IMR-90 (cell line): ENCODE measurements at regions not wholly inside any gene's neighbourhood (a gene's known extent, or its start where the extent isn't known, plus 50 kb on each side); places are given as distances from the start of the nearest gene placed in this dataset.

Experiments
- ATAC-seq: fragments of 200-7000 bp; cut with Tn5 transposase; 2 replicates; pipeline ENCODE4 v1.9.1; 2020; ENCODE audit warnings: low read depth, mild to moderate bottlenecking, moderate library complexity
- BruUV-seq: library from RNA; stranded (reverse); fragments of 400-500 nt; replicated peaks from 2 replicates; lab custom pipeline; 2021; lab: Mats Ljungman, UMichigan
- CTCF ChIA-PET: fragments of 300-600 bp; formaldehyde crosslinking; extraction: SDS; loops from one replicate; lab custom pipeline; 2021; ENCODE audit warnings: antibody characterized with exemption; lab: Yijun Ruan, JAX
- POLR2A ChIA-PET: fragments of 300-600 bp; sonication (Branson Sonifier 250); formaldehyde crosslinking; loops from one replicate; lab custom pipeline; 2022; ENCODE audit warnings: antibody characterized with exemption; ENCODE audit not compliant: unreplicated experiment; lab: Charles Lee
- DNase-seq: peaks from one replicate; pipeline ENCODE4 v3.0.0; 2013
- H2AFZ ChIP-seq: replicated peaks from 2 replicates; pipeline ENCODE3; 2013; ENCODE audit warnings: low read length, mild to moderate bottlenecking; ENCODE audit not compliant: poor library complexity
- H2AK5ac ChIP-seq: 2 replicates; pipeline ENCODE4 v1.6.1; 2013; ENCODE audit warnings: low read depth, low read length, inconsistent platforms
- H2AK9ac ChIP-seq: replicated peaks from 2 replicates; pipeline ENCODE3; 2013; ENCODE audit warnings: mild to moderate bottlenecking, low read depth, low read length, moderate library complexity; ENCODE audit not compliant: poor library complexity
- H2BK120ac ChIP-seq: 2 replicates; pipeline ENCODE4 v1.6.1; 2013; ENCODE audit warnings: low read depth, low read length, inconsistent platforms
- H2BK15ac ChIP-seq: 3 replicates; pipeline ENCODE4 v1.6.1; 2013; ENCODE audit warnings: low read depth, low read length, inconsistent platforms
- H2BK20ac ChIP-seq: 2 replicates; pipeline ENCODE4 v1.6.1; 2013; ENCODE audit warnings: low read depth, mild to moderate bottlenecking, inconsistent platforms, low read length, moderate library complexity
- H2BK5ac ChIP-seq: 2 replicates; pipeline ENCODE4 v1.6.1; 2013; ENCODE audit warnings: mild to moderate bottlenecking, low read depth, low read length, inconsistent platforms; ENCODE audit not compliant: poor library complexity, severe bottlenecking
- H3K14ac ChIP-seq: replicated peaks from 2 replicates; pipeline ENCODE4 v1.6.1; 2013; ENCODE audit warnings: low read depth, low read length, inconsistent platforms
- H3K18ac ChIP-seq: 2 replicates; pipeline ENCODE4 v1.6.1; 2013; ENCODE audit warnings: low read depth, low read length, control low read depth
- H3K23ac ChIP-seq: 2 replicates; pipeline ENCODE4 v1.6.1; 2013; ENCODE audit warnings: low read depth, low read length, inconsistent platforms
- H3K27ac ChIP-seq: 2 replicates; pipeline ENCODE4 v1.5.1; 2013; ENCODE audit warnings: mild to moderate bottlenecking, control low read depth, low read length; ENCODE audit not compliant: insufficient read depth
- H3K27me3 ChIP-seq: 2 replicates; pipeline ENCODE4 v1.6.1; 2013; ENCODE audit warnings: low read length; ENCODE audit not compliant: control insufficient read depth, insufficient read depth
- H3K36me3 ChIP-seq: 2 replicates; pipeline ENCODE4 v1.6.1; 2013; ENCODE audit warnings: low read length, mixed read lengths; ENCODE audit not compliant: control insufficient read depth, insufficient read depth
- H3K4ac ChIP-seq: 2 replicates; pipeline ENCODE4 v1.6.1; 2013; ENCODE audit warnings: low read depth, low read length, inconsistent platforms
- H3K4me1 ChIP-seq: 2 replicates; pipeline ENCODE4 v1.6.1; 2013; ENCODE audit warnings: low read length, mixed read lengths; ENCODE audit not compliant: control insufficient read depth, insufficient read depth
- H3K4me2 ChIP-seq: 2 replicates; pipeline ENCODE4 v1.6.1; 2013; ENCODE audit warnings: low read depth, mild to moderate bottlenecking, control low read depth, low read length, moderate library complexity
- H3K4me3 ChIP-seq: 2 replicates; pipeline ENCODE4 v1.5.1; 2013; ENCODE audit warnings: low read depth, mild to moderate bottlenecking, control low read depth, low read length, moderate library complexity; ENCODE audit not compliant: insufficient read depth
- H3K56ac ChIP-seq: 2 replicates; pipeline ENCODE4 v1.6.1; 2013; ENCODE audit warnings: low read length, inconsistent platforms; ENCODE audit not compliant: insufficient read depth; ENCODE audit errors: extremely low read depth
- H3K79me1 ChIP-seq, 2 experiments: 2 replicates each; pipeline ENCODE4 v1.6.1; 2013; ENCODE audit warnings: low read length in 2 of 2, inconsistent platforms in 1 of 2, low read depth in 1 of 2
- H3K9ac ChIP-seq: 2 replicates; pipeline ENCODE4 v1.6.1; 2013; ENCODE audit warnings: low read depth, low read length, control low read depth
- H3K9me1 ChIP-seq: 2 replicates; pipeline ENCODE4 v1.6.1; 2013; ENCODE audit warnings: low read length, inconsistent platforms; ENCODE audit not compliant: insufficient read depth
- H3K9me3 ChIP-seq: 2 replicates; pipeline ENCODE4 v1.6.1; 2013; ENCODE audit warnings: low read length; ENCODE audit not compliant: control insufficient read depth, insufficient read depth
- H4K20me1 ChIP-seq: 2 replicates; pipeline ENCODE4 v1.6.1; 2013; ENCODE audit warnings: low read length, inconsistent platforms; ENCODE audit not compliant: insufficient read depth
- H4K5ac ChIP-seq: 2 replicates; pipeline ENCODE4 v1.6.1; 2013; ENCODE audit warnings: mild to moderate bottlenecking, low read depth, low read length, control low read depth
- H4K8ac ChIP-seq, 2 experiments: 2 replicates each; pipeline ENCODE4 v1.6.1; 2013; ENCODE audit warnings: low read depth in 2 of 2, low read length in 2 of 2, control low read depth in 1 of 2, inconsistent platforms in 1 of 2
- H4K91ac ChIP-seq: 2 replicates; pipeline ENCODE4 v1.6.1; 2013; ENCODE audit warnings: low read depth, low read length, inconsistent platforms; ENCODE audit not compliant: insufficient read depth
- MXI1 ChIP-seq: IDR thresholded peaks from 2 replicates; pipeline ENCODE4 v1.6.1; 2012; ENCODE audit warnings: low read depth, mild to moderate bottlenecking, low read length, moderate library complexity, borderline replicate concordance
- POLR2A ChIP-seq: IDR thresholded peaks from 2 replicates; pipeline ENCODE4 v1.6.1; 2012; ENCODE audit warnings: mild to moderate bottlenecking, low read depth, low read length
- RCOR1 ChIP-seq: IDR thresholded peaks from 2 replicates; pipeline ENCODE4 v1.6.1; 2012; ENCODE audit warnings: mild to moderate bottlenecking, low read length, improper control_type of control experiment; ENCODE audit not compliant: insufficient replicate concordance
- RFX5 ChIP-seq: IDR thresholded peaks from 2 replicates; pipeline ENCODE4 v1.8.0; 2012; ENCODE audit warnings: low read depth, mild to moderate bottlenecking, low read length, moderate library complexity
- dilution Hi-C: fragments of 300-500 bp; cut with HindIII; formaldehyde crosslinking; loops from one replicate; pipeline ENCODE4 v1.14.3; 2018; ENCODE audit warnings: low sequenced_read_pairs; ENCODE audit not compliant: unreplicated experiment
- in situ Hi-C: fragments of 300-500 bp; cut with MboI; formaldehyde crosslinking; loops from 3 replicates; pipeline ENCODE4 v1.14.3; 2019; ENCODE audit warnings: low sequenced_read_pairs, inconsistent platforms, mixed read lengths
- intact Hi-C: fragments of 100-400 bp; cut with micrococcal nuclease; formaldehyde crosslinking; loops from 2 replicates; pipeline ENCODE4 v1.10.0; 2022

DNA sequence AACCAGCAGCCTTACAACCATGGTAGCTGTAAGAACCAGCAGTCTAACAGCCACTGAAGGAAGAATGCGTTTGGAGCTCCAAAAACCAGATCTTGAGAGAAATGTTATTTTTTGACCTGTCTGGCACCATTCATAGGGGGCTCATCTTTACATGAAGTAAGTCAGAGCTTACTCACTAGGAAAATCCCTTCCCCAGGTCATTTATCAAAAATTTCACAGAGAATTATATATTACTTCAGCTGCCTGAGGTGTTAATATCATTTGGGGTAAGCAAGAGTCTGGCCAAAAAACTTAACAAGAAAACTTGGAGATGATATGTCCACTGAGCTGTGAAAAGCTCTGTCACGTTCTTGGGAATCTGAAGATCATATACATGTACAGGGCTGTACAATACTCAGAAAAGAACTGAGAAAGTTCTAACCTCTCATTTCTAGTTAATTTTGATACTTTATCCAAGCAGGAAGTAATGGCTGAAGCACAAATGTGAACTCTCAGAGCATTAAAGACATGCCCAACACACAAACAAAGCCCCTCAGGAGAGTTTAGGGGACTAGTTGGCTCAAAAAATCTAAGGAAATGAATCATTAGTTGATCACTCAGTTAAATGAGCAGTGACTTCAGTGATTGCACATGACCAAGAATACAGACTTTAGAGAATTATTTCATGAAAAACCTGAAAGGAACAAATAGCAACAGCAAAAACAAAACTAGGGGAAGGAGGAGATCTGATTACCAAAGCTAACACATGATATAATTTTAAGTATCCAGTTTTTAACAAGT lies 681.1 kb downstream of the LTN1 start (continued):
- TF ChIP-seq RCOR1: no peak

DNA sequence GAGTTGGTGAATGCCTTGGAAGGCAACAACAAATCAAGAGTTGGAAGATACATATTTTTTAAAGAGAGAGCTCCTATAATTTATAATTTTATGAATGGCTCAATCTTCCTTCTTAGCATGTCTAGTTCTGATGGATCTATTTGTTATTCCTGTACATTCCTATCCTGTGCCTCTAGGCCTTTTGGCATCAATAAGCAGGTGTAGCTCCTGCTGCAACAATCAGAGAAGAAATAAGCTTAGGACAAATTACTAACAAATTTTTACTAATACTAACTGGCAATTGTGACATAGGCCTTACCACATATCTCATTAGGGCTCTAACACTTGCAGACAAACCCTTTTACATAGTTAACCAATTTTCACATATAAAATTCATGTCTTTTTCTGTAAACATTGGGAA lies 682.0 kb downstream of the LTN1 start:
- DNase-seq (no peak), ATAC-seq (no peak)
- Histone ChIP-seq H3K27me3 (no peaks in the 10 kb centered on the region), H2AK9ac (no peak overlapping the region), H3K79me1 (no peaks in the 10 kb centered on the region), H3K23ac (no peak overlapping the region), H2AFZ (no peak overlapping the region), H3K27ac (no peak overlapping the region), H3K36me3 (no peaks in the 10 kb centered on the region), H3K56ac (no peak overlapping the region), H3K14ac (no peak overlapping the region), H3K4me1 (peaks cover 11% of the 10 kb centered on the region; the same call in 1 of the 2 replicates), H2BK15ac (no peak overlapping the region), H3K9me3 (peaks cover 4% of the 10 kb centered on the region), H2BK5ac (peak overlapping the region; percentile 60), H3K4ac (no peak overlapping the region), H2BK120ac (no peak overlapping the region), H3K4me2 (no peak overlapping the region), H4K8ac (no peak overlapping the region; a peak in 1 of 4 replicates), H4K91ac (no peak overlapping the region; the same call in 1 of the 2 replicates), H3K9ac (no peak overlapping the region), H4K5ac (0 out of 2 replicates have a peak overlapping the region, but pooled peaks have one; percentile 41), H3K18ac (peak overlapping the region; percentile 91; the same call in 1 of the 2 replicates), H3K9me1 (no peaks in the 10 kb centered on the region), H2AK5ac (no peak overlapping the region), H4K20me1 (no peaks in the 10 kb centered on the region), H2BK20ac (no peak overlapping the region), H3K4me3 (no peak overlapping the region)
- intact Hi-C loops (no loop called here), dilution Hi-C loops (no loop called here), in situ Hi-C loops (no loop called here)
- no TSS peak for BruUV-seq
- ChIA-PET CTCF (interaction anchor here (1.3 kb wide), 1 partner anchor 15 kb away, joined by 3 read pairs; no protein-coding TSS in a partner anchor), POLR2A (no interaction called here)
- TF ChIP-seq POLR2A (no peak), MXI1 (no peak), RFX5 (no peak)
